Activated CD4-positive, alpha-beta T cell treated with anti-CD3 and anti-CD28 coated beads, Interleukin-10, Interleukin-2, amounts not matched to agents 100 ng/mL and 50 ng/mL, durations not matched to agents 16 hours and 8 hours (primary cell): ENCODE measurements at regions not wholly inside any gene's neighbourhood (a gene's known extent, or its start where the extent isn't known, plus 50 kb on each side); places are given as distances from the start of the nearest gene placed in this dataset.

ENCODE experiments used
- DNase-seq: peaks from one replicate; pipeline ENCODE4 v3.0.0-alpha.2; 2020

GRCh38 chr22:23405366-23405851 lies 174.7 kb downstream of the IGLL1 start:
- DNase-seq, result no peak

- DNase-seq, result no peak
These were observed 175.3 kb downstream of the IGLL1 start for GRCh38 chr22:23404689-23405365.

- DNase-seq, result no peak
These were observed 176.1 kb downstream of the IGLL1 start for GRCh38 chr22:23403720-23404688.

- no peak for DNase-seq
These were observed 176.9 kb downstream of the IGLL1 start for GRCh38 chr22:23403152-23403719.

GRCh38 chr22:23402275-23403151 lies 177.6 kb downstream of the IGLL1 start:
- DNase-seq, result peak; percentile 70

GRCh38 chr22:23401910-23402274 lies 178.2 kb downstream of the IGLL1 start:
- no peak for DNase-seq

- DNase-seq, result no peak
These were observed 178.8 kb downstream of the IGLL1 start for GRCh38 chr22:23401111-23401909.

- DNase-seq, result no peak
These were observed 179.7 kb downstream of the IGLL1 start for GRCh38 chr22:23400286-23400981.

- DNase-seq, result no peak
These were observed 180.5 kb downstream of the IGLL1 start for GRCh38 chr22:23399367-23400285.

GRCh38 chr22:23398701-23399366 lies 181.3 kb downstream of the IGLL1 start:
- DNase-seq, result no peak

GRCh38 chr22:23397613-23398567 lies 182.2 kb downstream of the IGLL1 start:
- no peak for DNase-seq

- DNase-seq, result no peak
These were observed 183.0 kb downstream of the IGLL1 start for GRCh38 chr22:23397008-23397612.

- DNase-seq, result no peak
These were observed 183.6 kb downstream of the IGLL1 start for GRCh38 chr22:23396362-23397007.

GRCh38 chr22:23395530-23396361 lies 184.3 kb downstream of the IGLL1 start:
- DNase-seq, result no peak

GRCh38 chr22:23394525-23395326 lies 185.4 kb downstream of the IGLL1 start:
- DNase-seq, result no peak
